SU-DHL-6 (cell line): ENCODE measurements at regions not wholly inside any gene's neighbourhood (a gene's known extent, or its start where the extent isn't known, plus 50 kb on each side); places are given as distances from the start of the nearest gene placed in this dataset.

Experiments
- H2AFZ ChIP-seq: fragments of 200-600 bp; sonication (generic); 2 replicates; pipeline ENCODE4 v1.6.1; 2014; ENCODE audit warnings: low read depth, mild to moderate bottlenecking, moderate library complexity, mixed read lengths, antibody characterized with exemption, low read length; ENCODE audit not compliant: severe bottlenecking
- H3F3A ChIP-seq: fragments of 200-600 bp; shearing (Covaris generic); 2 replicates; pipeline ENCODE4 v1.6.0; 2016; ENCODE audit warnings: antibody characterized with exemption, mild to moderate bottlenecking; ENCODE audit not compliant: insufficient read depth
- H3K27ac ChIP-seq: fragments of 200-600 bp; sonication (generic); 2 replicates; pipeline ENCODE4 v1.5.1; 2016; ENCODE audit warnings: low read depth, mild to moderate bottlenecking, low read length, moderate library complexity, mixed read lengths
- H3K27me3 ChIP-seq: fragments of 200-600 bp; sonication (generic), shearing (Covaris generic); 2 replicates; pipeline ENCODE4 v1.6.0; 2014; ENCODE audit warnings: mild to moderate bottlenecking, low read length
- H3K36me3 ChIP-seq: fragments of 200-600 bp; sonication (generic); 2 replicates; pipeline ENCODE4 v1.6.1; 2014; ENCODE audit warnings: mild to moderate bottlenecking, low read length, mixed read lengths
- H3K4me2 ChIP-seq: fragments of 300-600, 200-600 bp; shearing (Covaris generic), sonication (generic); 2 replicates; pipeline ENCODE4 v1.6.0; 2014; ENCODE audit warnings: low read length, low read depth, mild to moderate bottlenecking; ENCODE audit not compliant: poor library complexity, severe bottlenecking
- H3K4me3 ChIP-seq: fragments of 200-600 bp; sonication (generic); 2 replicates; pipeline ENCODE4 v1.5.1; 2014; ENCODE audit warnings: antibody characterized with exemption, low read length, mild to moderate bottlenecking, mixed read lengths; ENCODE audit not compliant: insufficient read depth, poor library complexity, severe bottlenecking
- H3K79me2 ChIP-seq: fragments of 200-600 bp; sonication (generic); 2 replicates; pipeline ENCODE4 v1.6.1; 2014; ENCODE audit warnings: mild to moderate bottlenecking, low read length, moderate library complexity; ENCODE audit not compliant: insufficient read depth
- H3K9ac ChIP-seq: fragments of 200-600 bp; sonication (generic); 2 replicates; pipeline ENCODE4 v1.7.0; 2014; ENCODE audit warnings: mild to moderate bottlenecking, low read length
- H3K9me2 ChIP-seq: fragments of 200-600 bp; sonication (generic); replicated peaks from 2 replicates; pipeline ENCODE4 v1.6.1; 2014; ENCODE audit warnings: low read length; ENCODE audit not compliant: insufficient read depth
- H3K9me3 ChIP-seq: fragments of 200-600 bp; sonication (generic); 2 replicates; pipeline ENCODE4 v1.6.1; 2014; ENCODE audit warnings: low read length, mixed read lengths; ENCODE audit not compliant: insufficient read depth
- H4K20me1 ChIP-seq: fragments of 200-600 bp; sonication (generic); 2 replicates; pipeline ENCODE4 v1.6.1; 2014; ENCODE audit warnings: low read depth, mild to moderate bottlenecking, antibody characterized with exemption, low read length, moderate library complexity, mixed read lengths
- CTCF ChIP-seq: fragments of 200-600 bp; sonication (generic); IDR thresholded peaks from one replicate; pipeline ENCODE4 v1.5.1; 2017; ENCODE audit warnings: antibody characterized with exemption, mild to moderate bottlenecking, low read length, moderate library complexity; ENCODE audit not compliant: insufficient read depth, poor library complexity, severe bottlenecking
- EZH2phosphoT487 ChIP-seq: fragments of 200-600 bp; sonication (generic), shearing (Covaris generic); conservative IDR thresholded peaks from 2 replicates; pipeline ENCODE4 v1.6.1; 2018; ENCODE audit warnings: mild to moderate bottlenecking, antibody characterized with exemption, low read length, moderate library complexity, mixed read lengths

- no peak overlapping the region for H2AFZ ChIP-seq
- H3F3A ChIP-seq = no peaks in the 10 kb centered on the region
- no peak overlapping the region for H3K27ac ChIP-seq
- no peak for TF ChIP-seq EZH2phosphoT487
- H3K4me2 ChIP-seq = no peak overlapping the region
- H3K4me3 ChIP-seq = no peak overlapping the region
- no peaks in the 10 kb centered on the region for H3K36me3 ChIP-seq
- no peaks in the 10 kb centered on the region for H3K9me3 ChIP-seq
- no peaks in the 10 kb centered on the region for H3K79me2 ChIP-seq
- H3K27me3 ChIP-seq = no peaks in the 10 kb centered on the region
- no peaks in the 10 kb centered on the region for H3K9me2 ChIP-seq
- no peak overlapping the region for H3K9ac ChIP-seq
- H4K20me1 ChIP-seq = no peaks in the 10 kb centered on the region
Observed at GRCh38 chr12:75782069-75782581, 249.5 kb downstream of the PHLDA1 start.

GRCh38 chr12:75781532-75782046 is 250.0 kb downstream of the PHLDA1 start:
- no peak overlapping the region for H2AFZ ChIP-seq
- no peak for TF ChIP-seq EZH2phosphoT487
- TF ChIP-seq CTCF = no peak
- H3K9ac ChIP-seq = no peak overlapping the region
- no peaks in the 10 kb centered on the region for H3K27me3 ChIP-seq
- no peaks in the 10 kb centered on the region for H3K79me2 ChIP-seq
- no peak overlapping the region for H3K4me3 ChIP-seq
- H3K27ac ChIP-seq = no peak overlapping the region
- H3K9me3 ChIP-seq = no peaks in the 10 kb centered on the region
- H3K4me2 ChIP-seq = no peak overlapping the region
- H3K9me2 ChIP-seq = no peaks in the 10 kb centered on the region
- H4K20me1 ChIP-seq = no peaks in the 10 kb centered on the region
- H3F3A ChIP-seq = no peaks in the 10 kb centered on the region
- no peaks in the 10 kb centered on the region for H3K36me3 ChIP-seq

GRCh38 chr12:75779891-75780496 is 251.6 kb downstream of the PHLDA1 start:
- Histone ChIP-seq H2AFZ (no peak overlapping the region), H3K27ac (no peak overlapping the region), H3K9ac (no peak overlapping the region), H3K9me2 (no peaks in the 10 kb centered on the region), H3K27me3 (no peaks in the 10 kb centered on the region), H3K9me3 (no peaks in the 10 kb centered on the region), H4K20me1 (no peaks in the 10 kb centered on the region), H3F3A (no peaks in the 10 kb centered on the region), H3K4me2 (no peak overlapping the region), H3K79me2 (no peaks in the 10 kb centered on the region), H3K4me3 (no peak overlapping the region), H3K36me3 (no peaks in the 10 kb centered on the region)
- TF ChIP-seq EZH2phosphoT487 = no peak
- no peak for TF ChIP-seq CTCF
